Lung (tissue), 11 donors: ENCODE measurements at regions not wholly inside any gene's neighbourhood (a gene's known extent, or its start where the extent isn't known, plus 50 kb on each side); places are given as distances from the start of the nearest gene placed in this dataset.

Source experiments
- ATAC-seq: fragments of 200-7000 bp; cut with Tn5 transposase; one replicate; pipeline ENCODE4 v1.9.1; 2020; ENCODE audit warnings: moderate number of reproducible peaks; ENCODE audit not compliant: insufficient read depth, low FRiP score
- DNase-seq, 3 donors: peaks; one replicate each; pipeline ENCODE4 v3.0.0-alpha.2; 2013 to 2017
- H3K27ac ChIP-seq, 2 donors: one replicate each; pipeline ENCODE4 v1.5.1; 2013; ENCODE audit warnings: mild to moderate bottlenecking in 2 of 2, moderate library complexity in 2 of 2, control low read depth in 1 of 2, inconsistent platforms in 1 of 2, low read depth in 1 of 2, low read length in 1 of 2
- H3K27me3 ChIP-seq, 3 donors: one replicate each; pipeline ENCODE4 v1.5.1; 2013; ENCODE audit warnings: low read length in 2 of 3; ENCODE audit not compliant: control insufficient read depth in 3 of 3, insufficient read depth in 3 of 3
- H3K36me3 ChIP-seq, 4 donors: one replicate each; pipeline ENCODE4 v1.5.1; 2013; ENCODE audit warnings: low read length in 4 of 4, mild to moderate bottlenecking in 1 of 4, moderate library complexity in 1 of 4; ENCODE audit not compliant: control insufficient read depth in 4 of 4, insufficient read depth in 4 of 4
- H3K4me1 ChIP-seq, 5 donors: one replicate each; pipeline ENCODE4 v1.5.1; 2013; ENCODE audit warnings: low read length in 5 of 5, mild to moderate bottlenecking in 2 of 5, moderate library complexity in 1 of 5; ENCODE audit not compliant: control insufficient read depth in 5 of 5, insufficient read depth in 5 of 5
- H3K4me3 ChIP-seq: one replicate; pipeline ENCODE4 v1.5.1; 2013; ENCODE audit warnings: mild to moderate bottlenecking, control low read depth, moderate library complexity
- H3K9ac ChIP-seq, 2 donors: one replicate each; pipeline ENCODE4 v1.5.1; 2013; ENCODE audit warnings: low read length in 2 of 2, control low read depth in 1 of 2; ENCODE audit not compliant: insufficient read depth in 1 of 2
- H3K9me3 ChIP-seq, 4 donors: one replicate each; pipeline ENCODE4 v1.5.1; 2013; ENCODE audit warnings: low read length in 3 of 4, mild to moderate bottlenecking in 1 of 4, moderate library complexity in 1 of 4; ENCODE audit not compliant: control insufficient read depth in 4 of 4, insufficient read depth in 3 of 4
- WGBS, 2 donors: extraction: QIAGEN DNeasy Blood & Tissue Kit; methylation state at CpG; one replicate each; pipeline ENCODE4 v1.1.7; 2013; 5-methylcytosine and 5-hydroxymethylcytosine counted together
- TF ChIP-seq, protein P1 (sequence below): IDR thresholded peaks from 2 replicates; pipeline ENCODE4 v1.5.1; 2012; ENCODE audit warnings: mild to moderate bottlenecking; ENCODE audit errors: control extremely low read depth, extremely low read depth
- donor health status: control.
- donor health status: control.
- donor health status: Bipolar disorder and iron deficiency.
- donor health status: healthy.
- donor health status: DM: yes; HTN: yes; CAD: no.

DNA sequence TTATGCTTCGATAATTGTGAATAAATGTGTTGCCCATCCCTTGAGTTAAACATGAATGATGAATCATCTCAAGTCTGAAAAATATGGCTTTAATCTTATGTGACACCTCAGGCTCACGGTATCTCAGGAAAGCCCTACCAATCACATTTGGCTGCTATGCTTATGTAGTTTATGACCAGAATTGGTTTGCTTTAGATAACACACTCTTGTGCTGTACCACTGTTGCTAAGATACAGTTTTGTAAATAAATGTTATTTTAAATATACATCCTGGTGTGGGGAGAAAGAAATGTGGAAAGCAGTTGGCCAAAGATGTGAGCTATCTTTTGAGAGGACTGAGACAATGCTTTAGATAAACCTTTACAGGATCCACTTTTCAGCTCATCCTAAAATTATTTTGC lies 63.2 kb downstream of the NPY1R start:
- H3K4me3 ChIP-seq: no peak overlapping the region
- ATAC-seq (no peak), DNase-seq (no peak)
- H3K4me1 ChIP-seq: no peaks in the 10 kb centered on the region
- 60 to 68% methylated on average over 2 of the region's 2 CpGs for WGBS, 2 donors
- peaks cover 0 to 2% (median 0%) of the 10 kb centered on the region in 4 donors for H3K9me3 ChIP-seq
- TF ChIP-seq, protein P1, sequence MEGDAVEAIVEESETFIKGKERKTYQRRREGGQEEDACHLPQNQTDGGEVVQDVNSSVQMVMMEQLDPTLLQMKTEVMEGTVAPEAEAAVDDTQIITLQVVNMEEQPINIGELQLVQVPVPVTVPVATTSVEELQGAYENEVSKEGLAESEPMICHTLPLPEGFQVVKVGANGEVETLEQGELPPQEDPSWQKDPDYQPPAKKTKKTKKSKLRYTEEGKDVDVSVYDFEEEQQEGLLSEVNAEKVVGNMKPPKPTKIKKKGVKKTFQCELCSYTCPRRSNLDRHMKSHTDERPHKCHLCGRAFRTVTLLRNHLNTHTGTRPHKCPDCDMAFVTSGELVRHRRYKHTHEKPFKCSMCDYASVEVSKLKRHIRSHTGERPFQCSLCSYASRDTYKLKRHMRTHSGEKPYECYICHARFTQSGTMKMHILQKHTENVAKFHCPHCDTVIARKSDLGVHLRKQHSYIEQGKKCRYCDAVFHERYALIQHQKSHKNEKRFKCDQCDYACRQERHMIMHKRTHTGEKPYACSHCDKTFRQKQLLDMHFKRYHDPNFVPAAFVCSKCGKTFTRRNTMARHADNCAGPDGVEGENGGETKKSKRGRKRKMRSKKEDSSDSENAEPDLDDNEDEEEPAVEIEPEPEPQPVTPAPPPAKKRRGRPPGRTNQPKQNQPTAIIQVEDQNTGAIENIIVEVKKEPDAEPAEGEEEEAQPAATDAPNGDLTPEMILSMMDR: no peak
- no peaks in the 10 kb centered on the region for H3K27me3 ChIP-seq
- no peak overlapping the region for H3K9ac ChIP-seq
- H3K27ac ChIP-seq: no peak overlapping the region
- no peaks in the 10 kb centered on the region for H3K36me3 ChIP-seq

DNA sequence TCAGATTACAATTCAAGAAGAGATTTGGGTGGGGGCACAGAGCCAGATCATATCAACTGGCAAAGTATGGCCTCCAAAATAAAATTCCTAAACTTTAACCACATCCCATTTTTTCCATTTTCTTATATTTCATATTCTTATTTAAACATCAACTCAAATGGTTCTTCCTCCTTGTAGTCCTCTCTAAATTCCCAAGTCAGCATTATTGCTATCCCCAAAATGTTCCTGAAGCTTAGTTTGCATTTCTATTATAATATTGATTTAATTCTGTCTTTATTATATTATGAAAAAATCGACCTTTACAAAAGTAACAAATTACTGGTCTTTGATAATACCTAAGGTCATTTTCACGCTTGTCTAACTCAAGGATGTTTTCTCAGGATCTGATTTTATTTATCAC lies 67.5 kb downstream of the NPY1R start:
- no peak for ATAC-seq
- no peaks in the 10 kb centered on the region for H3K27me3 ChIP-seq
- H3K9ac ChIP-seq: no peak overlapping the region
- no peak for DNase-seq
- WGBS, 2 donors: 75 to 80% methylated on average over 2 of the region's 2 CpGs
- TF ChIP-seq, protein P1: no peak
- no peaks in the 10 kb centered on the region for H3K36me3 ChIP-seq
- no peaks in the 10 kb centered on the region for H3K4me1 ChIP-seq
- peaks cover 0 to 2% (median 0%) of the 10 kb centered on the region in 4 donors for H3K9me3 ChIP-seq
- no peak overlapping the region for H3K4me3 ChIP-seq
- no peak overlapping the region for H3K27ac ChIP-seq

DNA sequence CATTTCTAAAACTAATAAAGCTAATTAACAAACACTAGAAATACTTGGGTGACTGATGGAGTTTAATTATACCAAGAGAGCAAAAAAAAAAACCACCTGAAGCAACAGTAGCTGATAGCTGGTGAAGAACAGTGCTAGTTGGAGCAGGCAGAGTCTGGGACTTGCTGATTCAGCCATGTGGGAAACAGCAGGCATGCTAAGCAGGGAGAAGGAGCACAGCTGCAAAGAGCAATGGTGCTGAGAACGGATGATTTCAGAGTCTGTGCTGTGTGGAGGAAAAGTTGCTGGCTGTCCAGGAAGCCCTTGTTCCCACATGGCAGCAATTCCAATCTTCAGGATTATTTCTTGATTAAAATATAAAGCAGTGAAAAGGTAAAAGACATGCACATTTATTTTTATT lies 68.8 kb downstream of the NPY1R start:
- 33 to 52% methylated on average over 1 of the region's 1 CpG for WGBS, 2 donors
- Histone ChIP-seq H3K4me1 (no peaks in the 10 kb centered on the region), H3K36me3 (no peaks in the 10 kb centered on the region), H3K27me3 (no peaks in the 10 kb centered on the region), H3K4me3 (no peak overlapping the region), H3K9me3 (peaks cover 0 to 2% (median 0%) of the 10 kb centered on the region in 4 donors), H3K27ac (no peak overlapping the region), H3K9ac (no peak overlapping the region)
- DNase-seq: no peak
- ATAC-seq: no peak
- TF ChIP-seq, protein P1: no peak

DNA sequence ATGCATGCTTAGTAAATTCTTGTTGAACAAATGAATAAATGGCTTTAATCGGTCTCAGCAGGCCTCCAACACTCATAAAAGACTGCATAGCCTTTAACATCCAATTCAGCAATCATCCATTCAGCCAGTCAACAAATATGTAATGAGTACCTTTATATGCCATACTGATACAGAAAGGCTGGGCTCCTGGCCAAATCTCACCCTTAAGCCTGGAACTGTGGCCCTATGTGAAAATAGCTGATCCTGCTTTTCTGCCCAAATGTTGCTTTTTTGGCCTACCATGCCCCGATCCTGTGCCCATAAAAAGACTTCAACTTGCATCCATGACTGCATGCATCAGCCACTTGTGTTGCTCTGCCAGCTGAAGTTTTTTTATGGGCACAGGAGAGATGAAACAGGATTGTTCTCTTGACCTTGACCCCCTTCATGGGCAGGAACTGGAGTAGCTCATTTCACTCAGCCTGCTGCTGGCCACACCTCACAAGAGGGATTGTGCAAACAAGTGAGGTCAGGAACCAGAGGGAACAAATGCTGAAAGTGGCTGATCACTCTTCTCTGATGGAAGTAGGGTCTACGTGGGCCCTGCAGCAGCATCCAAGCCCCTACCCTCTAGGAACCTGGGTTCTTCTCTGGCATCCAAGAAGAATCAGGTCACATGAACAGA lies 75.6 kb downstream of the NPY1R start:
- Histone ChIP-seq H3K27ac (no peak overlapping the region), H3K27me3 (no peaks in the 10 kb centered on the region), H3K36me3 (no peaks in the 10 kb centered on the region), H3K4me3 (no peak overlapping the region), H3K4me1 (no peaks in the 10 kb centered on the region), H3K9me3 (peaks cover 0 to 6% (median 0%) of the 10 kb centered on the region in 4 donors), H3K9ac (no peak overlapping the region)
- TF ChIP-seq, protein P1: no peak
- ATAC-seq: no peak
- WGBS, 2 donors: 66 to 68% methylated on average over 3 of the region's 3 CpGs
- no peak for DNase-seq
